Keratinocyte (primary cell): ENCODE measurements at regions not wholly inside any gene's neighbourhood (a gene's known extent, or its start where the extent isn't known, plus 50 kb on each side); places are given as distances from the start of the nearest gene placed in this dataset.

Source experiments
- DNase-seq: peaks from one replicate; pipeline ENCODE4 v3.0.0-alpha.2; 2011; ENCODE audit warnings: low read depth, missing footprints, low spot score
- FAIRE-seq: peaks from 2 replicates; lab custom pipeline; 2011; peaks lifted over from hg19 to GRCh38; lab: Jason Lieb, UNC
- H2AFZ ChIP-seq: 2 replicates; pipeline ENCODE4 v1.6.0; 2012; ENCODE audit warnings: low read length, control low read depth, inconsistent platforms; ENCODE audit not compliant: control insufficient read depth
- H3K27ac ChIP-seq: 2 replicates; pipeline ENCODE4 v1.5.1; 2011; ENCODE audit warnings: low read length; ENCODE audit not compliant: control insufficient read depth, insufficient read depth
- H3K27me3 ChIP-seq: 3 replicates; pipeline ENCODE4 v1.6.0; 2011; ENCODE audit warnings: low read length; ENCODE audit not compliant: control insufficient read depth, insufficient read depth; ENCODE audit errors: extremely low read depth
- H3K36me3 ChIP-seq, 2 experiments: 2 replicates in 1 of 2; 3 replicates in 1 of 2; pipeline ENCODE4 v1.5.1; 2011; ENCODE audit warnings: low read length in 2 of 2, mild to moderate bottlenecking in 1 of 2; ENCODE audit not compliant: control insufficient read depth in 2 of 2, insufficient read depth in 2 of 2; ENCODE audit errors: extremely low read depth in 1 of 2
- H3K4me1 ChIP-seq: 3 replicates; pipeline ENCODE4 v1.5.1; 2011; ENCODE audit warnings: low read length; ENCODE audit not compliant: control insufficient read depth, insufficient read depth; ENCODE audit errors: extremely low read depth
- H3K4me2 ChIP-seq: 3 replicates; pipeline ENCODE4 v1.6.0; 2011; ENCODE audit warnings: low read depth, low read length; ENCODE audit not compliant: control insufficient read depth, insufficient read depth; ENCODE audit errors: extremely low read depth
- H3K4me3 ChIP-seq, 3 experiments: fragments of 200-600 bp in 1 of 3; sonication (generic) in 1 of 3; 2 replicates in 2 of 3; 3 replicates in 1 of 3; pipeline ENCODE4 v1.5.1; 2011 to 2016; ENCODE audit warnings: low read length in 3 of 3, mild to moderate bottlenecking in 3 of 3, control low read depth in 2 of 3, inconsistent platforms in 1 of 3, low read depth in 1 of 3, mixed read lengths in 1 of 3, mixed run types in 1 of 3, moderate library complexity in 1 of 3; ENCODE audit not compliant: control insufficient read depth in 2 of 3, insufficient read depth in 2 of 3; ENCODE audit errors: extremely low read depth in 1 of 3
- H3K79me2 ChIP-seq: 2 replicates; pipeline ENCODE4 v1.6.0; 2012; ENCODE audit warnings: low read length; ENCODE audit not compliant: control insufficient read depth, insufficient read depth
- H3K9ac ChIP-seq: 3 replicates; pipeline ENCODE4 v1.6.0; 2011; ENCODE audit warnings: low read length; ENCODE audit not compliant: control insufficient read depth, insufficient read depth; ENCODE audit errors: extremely low read depth
- H3K9me1 ChIP-seq: 3 replicates; pipeline ENCODE4 v1.6.0; 2011; ENCODE audit warnings: low read length; ENCODE audit not compliant: control insufficient read depth, insufficient read depth; ENCODE audit errors: extremely low read depth
- H3K9me3 ChIP-seq: 2 replicates; pipeline ENCODE4 v1.5.1; 2012; ENCODE audit warnings: low read depth, low read length; ENCODE audit not compliant: control insufficient read depth
- H4K20me1 ChIP-seq: 3 replicates; pipeline ENCODE4 v1.6.0; 2011; ENCODE audit warnings: low read length; ENCODE audit not compliant: control insufficient read depth, insufficient read depth; ENCODE audit errors: extremely low read depth
- EZH2 ChIP-seq: IDR thresholded peaks from one replicate; pipeline ENCODE4 v1.6.1; 2012; ENCODE audit warnings: inconsistent platforms, mild to moderate bottlenecking, low read length, moderate library complexity
- dilution Hi-C: fragments of 300-500 bp; cut with MboI; formaldehyde crosslinking; loops from one replicate; pipeline ENCODE4 v1.7.0; 2020; ENCODE audit warnings: low sequenced_read_pairs; ENCODE audit not compliant: extremely low pct_ligation_motif_present
- TF ChIP-seq, protein P1 (sequence below), 3 experiments: IDR thresholded peaks in 1 of 3; conservative IDR thresholded peaks in 1 of 3; optimal IDR thresholded peaks in 1 of 3; 2 replicates in 2 of 3; 3 replicates in 1 of 3; pipeline versions ENCODE3 to v1.5.1; 2011; ENCODE audit warnings: low read length in 3 of 3, mild to moderate bottlenecking in 3 of 3, moderate library complexity in 2 of 3, control low read depth in 1 of 3, inconsistent platforms in 1 of 3; ENCODE audit not compliant: insufficient read depth in 2 of 3; ENCODE audit errors: extremely low read depth in 1 of 3

GRCh38 chr2:144830543-144830942, 310.6 kb upstream of the ZEB2 start:
- DNase-seq (no peak), FAIRE-seq (no peak)
- Histone ChIP-seq H3K9me3 (no peaks in the 10 kb centered on the region), H3K27ac (no peak overlapping the region), H3K4me3 (no peak overlapping the region), H3K4me2 (no peak overlapping the region), H3K9me1 (no peaks in the 10 kb centered on the region), H3K4me1 (peaks cover 7% of the 10 kb centered on the region), H3K27me3 (no peaks in the 10 kb centered on the region), H3K79me2 (no peaks in the 10 kb centered on the region), H3K9ac (no peak overlapping the region), H4K20me1 (no peaks in the 10 kb centered on the region), H2AFZ (no peak overlapping the region), H3K36me3 (no peaks in the 10 kb centered on the region)
- TF ChIP-seq, protein P1, sequence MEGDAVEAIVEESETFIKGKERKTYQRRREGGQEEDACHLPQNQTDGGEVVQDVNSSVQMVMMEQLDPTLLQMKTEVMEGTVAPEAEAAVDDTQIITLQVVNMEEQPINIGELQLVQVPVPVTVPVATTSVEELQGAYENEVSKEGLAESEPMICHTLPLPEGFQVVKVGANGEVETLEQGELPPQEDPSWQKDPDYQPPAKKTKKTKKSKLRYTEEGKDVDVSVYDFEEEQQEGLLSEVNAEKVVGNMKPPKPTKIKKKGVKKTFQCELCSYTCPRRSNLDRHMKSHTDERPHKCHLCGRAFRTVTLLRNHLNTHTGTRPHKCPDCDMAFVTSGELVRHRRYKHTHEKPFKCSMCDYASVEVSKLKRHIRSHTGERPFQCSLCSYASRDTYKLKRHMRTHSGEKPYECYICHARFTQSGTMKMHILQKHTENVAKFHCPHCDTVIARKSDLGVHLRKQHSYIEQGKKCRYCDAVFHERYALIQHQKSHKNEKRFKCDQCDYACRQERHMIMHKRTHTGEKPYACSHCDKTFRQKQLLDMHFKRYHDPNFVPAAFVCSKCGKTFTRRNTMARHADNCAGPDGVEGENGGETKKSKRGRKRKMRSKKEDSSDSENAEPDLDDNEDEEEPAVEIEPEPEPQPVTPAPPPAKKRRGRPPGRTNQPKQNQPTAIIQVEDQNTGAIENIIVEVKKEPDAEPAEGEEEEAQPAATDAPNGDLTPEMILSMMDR (optimal IDR thresholded peaks at IDR 0.05 in 1 of 3, IDR thresholded peaks at IDR 0.05 in 1 of 3, conservative IDR thresholded peaks at IDR 0.05 in 1 of 3; ENCODE audit: extremely low read depth in 1 of 3, insufficient read depth in 2 of 3, low read length in 3 of 3), result no peak
- TF ChIP-seq EZH2, result no peak
- dilution Hi-C loops, result no loop called here

DNA sequence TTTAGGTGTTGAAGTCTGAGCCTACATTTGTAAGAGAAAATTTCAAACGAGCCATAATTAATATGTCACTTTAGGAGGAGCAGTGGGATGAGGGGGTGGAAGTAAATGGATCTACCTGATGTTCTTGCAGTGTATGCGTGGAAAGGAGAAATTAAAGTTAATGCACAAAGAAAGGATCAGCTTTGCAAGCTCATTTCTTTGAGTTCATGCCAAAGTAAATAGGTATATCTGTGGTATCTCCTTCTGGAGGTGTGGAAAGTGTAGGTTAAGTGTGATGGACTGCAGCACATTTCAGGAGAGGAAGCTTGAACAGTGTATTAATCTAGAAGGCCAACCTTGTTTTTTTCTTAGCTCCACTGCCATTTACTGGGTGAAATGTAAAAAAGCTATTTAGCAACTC, 307.5 kb upstream of the ZEB2 start:
- TF ChIP-seq, protein P1 (optimal IDR thresholded peaks at IDR 0.05 in 1 of 3, IDR thresholded peaks at IDR 0.05 in 1 of 3, conservative IDR thresholded peaks at IDR 0.05 in 1 of 3; ENCODE audit: extremely low read depth in 1 of 3, insufficient read depth in 2 of 3, low read length in 3 of 3), result no peak
- no peak for TF ChIP-seq EZH2
- no peak overlapping the region for H3K4me2 ChIP-seq
- H3K36me3 ChIP-seq, result no peaks in the 10 kb centered on the region
- dilution Hi-C loops, result no loop called here
- no peak for FAIRE-seq
- H3K27ac ChIP-seq, result no peak overlapping the region
- no peaks in the 10 kb centered on the region for H3K4me1 ChIP-seq
- H2AFZ ChIP-seq, result no peak overlapping the region
- H3K9me3 ChIP-seq, result no peaks in the 10 kb centered on the region
- H3K9me1 ChIP-seq, result no peaks in the 10 kb centered on the region
- DNase-seq, result no peak
- no peaks in the 10 kb centered on the region for H4K20me1 ChIP-seq
- no peaks in the 10 kb centered on the region for H3K79me2 ChIP-seq
- no peak overlapping the region for H3K4me3 ChIP-seq
- H3K9ac ChIP-seq, result no peak overlapping the region
- H3K27me3 ChIP-seq, result no peaks in the 10 kb centered on the region
